GM12892 (cell line): ENCODE measurements at regions not wholly inside any gene's neighbourhood (a gene's known extent, or its start where the extent isn't known, plus 50 kb on each side); places are given as distances from the start of the nearest gene placed in this dataset.

ENCODE experiments used
- DNase-seq: peaks from one replicate; pipeline ENCODE4 v3.0.0; 2011; ENCODE audit not compliant: insufficient read length
- FAIRE-seq: peaks from 2 replicates; lab custom pipeline; 2011; peaks lifted over from hg19 to GRCh38; lab: Jason Lieb, UNC
- POLR2A ChIP-seq: IDR thresholded peaks from 2 replicates; pipeline ENCODE4 v1.6.1; 2011; ENCODE audit warnings: low read depth, low read length, control low read depth
- POLR2AphosphoS5 ChIP-seq: IDR thresholded peaks from 2 replicates; pipeline ENCODE4 v1.6.1; 2011; ENCODE audit warnings: low read depth, low read length, control low read depth
- TAF1 ChIP-seq: IDR thresholded peaks from 2 replicates; pipeline ENCODE4 v1.6.1; 2011; ENCODE audit warnings: low read depth, mild to moderate bottlenecking, control low read depth, low read length, borderline replicate concordance

DNA sequence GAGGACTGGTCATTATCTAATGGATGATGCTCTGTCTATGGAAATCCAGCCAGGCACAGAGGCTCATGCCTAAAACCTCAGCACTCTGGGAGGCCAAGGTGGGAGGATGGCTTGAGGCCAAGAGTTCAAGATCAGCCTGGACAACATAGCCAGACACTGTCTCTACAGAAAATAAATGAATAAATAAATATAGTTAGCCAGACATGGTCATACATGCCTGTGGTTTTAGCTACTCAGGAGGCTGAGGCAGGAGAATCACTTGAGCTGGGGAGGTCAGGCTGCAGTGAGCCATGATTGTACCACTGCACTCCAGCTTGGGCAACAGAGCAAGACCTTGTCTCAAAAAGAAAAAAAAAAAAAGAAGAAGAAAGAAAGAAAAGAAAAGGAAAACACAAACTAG, 234.7 kb downstream of the TSHZ3 start:
- no peak for FAIRE-seq
- TF ChIP-seq TAF1: no peak
- no peak for TF ChIP-seq POLR2A
- no peak for TF ChIP-seq POLR2AphosphoS5
- no peak for DNase-seq

DNA sequence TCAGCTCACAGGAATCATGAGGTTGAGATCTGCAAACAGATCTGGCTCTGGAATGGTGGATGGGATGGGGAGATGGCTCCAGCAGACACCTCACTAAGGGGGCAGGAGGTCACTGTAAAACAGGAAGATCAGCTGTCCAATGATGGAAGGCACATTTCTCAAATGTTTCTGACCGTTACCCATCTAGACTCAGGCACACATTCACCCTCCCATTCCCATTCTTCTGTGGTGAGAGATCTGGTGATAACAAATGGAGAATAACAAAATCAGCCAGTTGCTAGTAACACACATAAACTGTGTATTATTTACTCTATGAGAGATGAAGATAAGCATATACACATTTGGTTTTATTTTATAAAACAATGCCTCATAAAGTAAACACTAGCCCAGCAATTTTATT, 235.9 kb downstream of the TSHZ3 start:
- DNase-seq (no peak), FAIRE-seq (no peak)
- TF ChIP-seq POLR2A: no peak
- no peak for TF ChIP-seq TAF1
- no peak for TF ChIP-seq POLR2AphosphoS5

DNA sequence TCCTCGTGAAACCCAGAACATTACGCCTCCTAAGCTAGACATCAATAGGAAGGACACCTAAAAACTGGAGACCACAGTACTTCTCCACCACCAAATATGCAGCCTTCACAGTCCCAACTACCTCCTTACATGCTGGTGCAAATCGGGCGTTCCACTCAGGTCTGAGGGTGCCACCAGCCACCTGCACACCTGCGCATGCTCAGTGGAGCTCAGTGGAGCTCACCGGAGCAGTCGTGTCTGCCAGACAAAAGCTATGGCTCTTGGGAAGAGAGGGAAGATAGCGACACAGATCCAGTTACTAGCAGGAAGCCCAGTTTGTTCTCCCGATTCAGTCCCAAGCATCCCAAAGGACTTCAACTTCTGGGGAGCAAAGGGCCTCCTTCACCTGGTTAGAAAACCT, 237.1 kb downstream of the TSHZ3 start:
- DNase-seq: no peak
- TF ChIP-seq POLR2AphosphoS5 (no peak), TAF1 (no peak), POLR2A (no peak)
- no peak for FAIRE-seq

DNA sequence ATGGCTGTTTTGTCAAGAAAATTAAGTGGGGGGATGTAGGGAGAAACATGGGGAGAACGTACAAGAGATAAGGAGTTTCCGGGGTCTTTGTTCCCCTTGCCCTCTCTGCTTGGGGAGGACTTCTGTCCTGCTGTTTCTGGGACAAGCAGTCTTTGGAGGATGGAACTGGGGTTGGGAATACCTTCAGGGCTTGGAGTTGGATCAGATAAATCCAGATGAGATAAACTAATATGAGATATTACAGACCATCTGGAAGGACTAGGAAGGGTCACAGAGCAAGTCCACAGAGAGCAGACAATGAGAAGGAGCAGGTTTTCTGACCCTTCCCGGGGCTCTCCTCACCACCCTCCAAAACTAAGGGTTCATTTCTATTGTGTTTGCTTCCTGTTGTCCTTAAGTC, 237.5 kb downstream of the TSHZ3 start:
- no peak for TF ChIP-seq TAF1
- TF ChIP-seq POLR2AphosphoS5: no peak
- no peak for TF ChIP-seq POLR2A
- DNase-seq: no peak
- FAIRE-seq: no peak

DNA sequence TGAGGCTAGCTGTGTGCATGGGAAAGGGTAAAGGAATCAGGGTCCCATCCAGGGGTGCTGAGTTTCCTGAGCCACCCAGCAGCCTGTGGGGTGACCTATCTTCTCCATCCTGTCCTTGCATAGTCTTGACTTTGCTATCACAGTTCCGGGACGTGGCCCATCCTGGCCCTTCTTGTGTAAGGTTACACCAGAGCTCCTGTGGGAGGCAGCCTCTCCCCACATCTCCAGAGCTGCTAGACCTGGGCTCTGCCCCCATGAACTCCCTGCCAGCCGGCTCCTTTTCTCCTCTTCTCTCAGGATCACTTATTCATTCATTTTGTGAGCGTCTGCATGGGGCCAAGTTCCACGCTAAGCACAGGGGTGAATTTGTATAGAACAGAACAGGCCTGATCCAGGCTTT, 238.9 kb downstream of the TSHZ3 start:
- no peak for TF ChIP-seq TAF1
- TF ChIP-seq POLR2A: no peak
- TF ChIP-seq POLR2AphosphoS5: no peak
- no peak for FAIRE-seq
- no peak for DNase-seq

DNA sequence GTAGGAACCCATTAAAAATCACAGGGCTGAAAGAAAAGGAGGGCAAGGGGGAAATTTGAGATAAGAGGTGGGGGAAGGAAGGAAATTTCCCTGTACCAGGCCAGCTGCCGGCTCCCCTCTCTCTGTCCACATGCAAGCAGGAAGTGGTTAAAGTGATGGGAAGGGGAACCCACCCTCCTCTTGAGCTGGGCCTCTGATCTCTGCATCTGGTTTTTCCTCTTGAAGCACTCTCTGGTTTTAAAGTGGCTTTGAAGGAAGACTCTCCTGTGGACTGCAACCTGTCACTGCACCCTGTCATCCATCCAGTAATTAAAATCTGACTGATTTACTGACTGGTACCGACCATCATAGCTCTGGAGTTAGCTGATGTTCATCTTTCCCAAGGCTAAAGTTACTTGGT, 239.6 kb downstream of the TSHZ3 start:
- FAIRE-seq (no peak), DNase-seq (no peak)
- TF ChIP-seq POLR2A (no peak), POLR2AphosphoS5 (no peak), TAF1 (no peak)

DNA sequence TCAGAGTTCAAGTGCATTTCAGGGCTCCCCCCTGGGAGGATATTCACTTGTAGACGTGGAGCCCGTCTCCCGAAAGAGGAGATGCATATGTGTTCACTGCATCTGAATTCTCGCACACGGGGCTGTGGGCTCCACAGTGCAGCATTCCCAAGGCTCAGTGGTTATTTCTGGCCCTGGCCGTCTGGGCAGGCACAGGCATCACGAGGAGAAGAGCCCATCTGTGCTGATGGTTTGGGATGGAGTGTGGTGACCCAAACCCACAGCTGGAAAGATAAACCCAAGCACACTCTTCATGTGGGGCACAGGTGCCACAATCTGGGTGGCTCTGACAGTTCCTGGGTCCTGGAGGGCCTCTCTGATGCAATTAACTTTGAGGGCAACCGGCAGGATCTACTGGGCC, 242.1 kb downstream of the TSHZ3 start:
- DNase-seq: no peak
- FAIRE-seq: no peak
- TF ChIP-seq POLR2AphosphoS5 (no peak), POLR2A (no peak), TAF1 (no peak)

DNA sequence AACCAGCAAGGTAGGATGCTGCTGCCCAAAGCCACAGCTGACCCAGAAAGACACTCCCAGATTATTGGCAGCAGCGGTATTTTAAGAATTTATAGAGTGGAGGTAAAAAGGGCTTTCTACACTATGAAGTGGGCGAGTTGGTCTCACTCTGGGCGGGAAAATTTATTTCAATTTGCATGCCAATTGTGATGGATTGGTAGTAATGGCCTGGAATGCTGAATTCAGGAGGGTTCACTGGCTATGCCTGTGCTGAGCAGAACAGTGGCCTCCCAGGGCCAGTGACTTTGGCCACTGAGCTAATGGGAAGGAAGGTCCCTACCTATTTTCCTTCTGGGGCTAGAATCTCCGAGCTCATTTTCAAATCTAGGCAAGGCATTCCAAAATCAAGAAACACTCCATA, 243.5 kb downstream of the TSHZ3 start:
- no peak for TF ChIP-seq POLR2A
- no peak for TF ChIP-seq TAF1
- no peak for TF ChIP-seq POLR2AphosphoS5

DNA sequence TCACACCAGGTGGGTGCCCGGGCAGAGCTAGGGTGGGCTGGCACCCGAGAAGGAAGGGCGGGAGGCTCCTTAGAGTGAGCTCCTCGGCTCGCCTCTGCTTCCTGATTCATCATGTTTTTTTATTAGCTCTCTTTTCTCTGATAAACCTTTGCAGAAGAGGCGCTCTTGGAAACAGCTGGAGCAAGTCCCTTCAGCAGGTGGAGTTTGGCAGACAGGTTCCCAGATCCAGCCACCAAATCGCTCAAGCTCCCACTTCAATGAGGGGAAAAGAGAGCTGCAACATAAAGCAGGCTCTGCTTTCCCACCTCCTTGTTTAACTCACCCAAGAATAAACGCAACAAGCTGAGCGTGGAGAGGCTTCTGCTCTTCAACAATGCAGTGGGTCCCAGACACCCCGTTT, 244.8 kb downstream of the TSHZ3 start:
- DNase-seq: no peak
- no peak for FAIRE-seq
- TF ChIP-seq TAF1 (no peak), POLR2A (no peak), POLR2AphosphoS5 (no peak)

More for the DNA sequence above, 243.5 kb downstream of the TSHZ3 start:
- FAIRE-seq (no peak), DNase-seq (no peak)

DNA sequence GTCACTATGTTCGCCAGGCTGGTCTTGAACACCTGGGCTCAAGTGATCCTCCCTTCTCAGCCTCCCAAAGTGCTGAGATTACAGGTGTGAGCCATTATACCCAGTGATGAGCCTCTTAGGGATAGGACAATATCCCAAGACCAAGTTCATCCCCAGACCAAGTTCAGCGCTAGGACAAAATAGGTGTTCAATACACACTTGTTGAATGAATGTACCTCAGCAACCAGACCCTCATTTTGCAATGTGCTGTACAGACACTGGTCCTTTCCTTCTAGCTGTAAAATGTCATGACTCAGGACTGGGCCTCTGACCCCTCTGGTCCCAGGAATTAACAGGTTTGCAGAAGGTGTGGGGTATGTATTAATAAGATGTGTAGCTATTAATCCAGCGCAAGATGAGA, 246.0 kb downstream of the TSHZ3 start:
- FAIRE-seq (no peak), DNase-seq (no peak)
- TF ChIP-seq POLR2A: no peak
- no peak for TF ChIP-seq POLR2AphosphoS5
- TF ChIP-seq TAF1: no peak

DNA sequence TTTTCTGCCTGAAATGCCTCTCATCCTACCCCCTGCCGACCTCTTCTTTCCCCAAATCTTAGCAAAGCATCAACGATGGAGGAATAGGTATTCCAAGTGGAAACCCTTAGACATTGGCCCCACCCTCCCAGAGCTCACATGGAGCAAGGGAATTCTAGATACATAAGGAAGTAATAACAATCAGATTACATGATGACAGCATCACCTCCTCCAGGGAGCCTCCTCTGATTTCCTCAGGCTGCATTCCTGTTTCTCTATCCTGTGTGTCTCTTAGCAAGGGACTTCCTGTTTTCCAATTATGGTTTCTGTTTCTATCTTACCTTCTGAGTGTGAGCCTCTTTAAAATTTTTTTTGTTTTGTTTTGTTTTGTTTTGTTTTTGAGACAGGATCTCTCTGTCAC, 246.6 kb downstream of the TSHZ3 start:
- TF ChIP-seq TAF1: no peak
- TF ChIP-seq POLR2AphosphoS5: no peak
- TF ChIP-seq POLR2A: no peak
- FAIRE-seq: no peak
- no peak for DNase-seq

DNA sequence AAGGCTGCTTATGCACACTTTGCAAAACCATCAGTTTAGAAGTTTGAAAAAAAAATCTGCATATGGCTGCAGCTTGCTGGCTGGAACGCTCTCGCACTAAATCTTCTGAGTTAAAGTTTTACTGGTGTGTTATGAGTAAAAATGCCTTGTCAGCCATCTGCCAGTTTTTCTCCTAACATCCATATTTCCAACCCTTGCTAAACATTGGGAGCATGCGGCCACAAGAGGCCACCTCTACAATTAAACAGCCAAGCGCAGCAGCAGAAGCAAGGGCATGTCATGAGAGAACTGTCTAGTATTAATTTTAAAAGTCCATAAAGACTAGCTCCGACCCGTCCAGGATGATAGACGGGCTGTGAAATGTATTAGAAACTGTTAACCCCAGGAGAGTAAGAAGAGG, 248.3 kb downstream of the TSHZ3 start:
- TF ChIP-seq TAF1 (no peak), POLR2A (no peak), POLR2AphosphoS5 (no peak)
- FAIRE-seq: no peak
- no peak for DNase-seq

DNA sequence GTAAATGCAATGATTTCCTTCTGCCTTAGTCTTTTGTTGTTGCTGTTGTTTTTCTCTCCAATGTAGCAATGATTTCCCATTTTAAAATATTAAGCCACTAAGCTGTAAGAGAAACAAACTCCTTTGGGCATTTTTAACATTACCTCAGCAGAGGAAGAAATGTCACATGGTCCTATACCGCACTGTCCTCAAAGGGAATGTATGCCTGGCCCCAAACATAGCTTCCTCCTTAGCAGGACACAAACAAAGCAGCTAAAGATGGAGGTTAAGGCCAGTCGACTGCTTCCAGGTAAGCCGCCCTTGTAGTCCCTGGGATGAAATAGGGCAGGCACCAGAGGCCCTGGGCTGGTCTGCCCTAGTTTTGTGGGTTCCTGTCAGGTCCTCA, 249.0 kb downstream of the TSHZ3 start:
- no peak for FAIRE-seq
- no peak for DNase-seq
- TF ChIP-seq TAF1: no peak
- no peak for TF ChIP-seq POLR2A
- TF ChIP-seq POLR2AphosphoS5: no peak
